ENCODE measurements at regions not wholly inside any gene's neighbourhood (a gene's known extent, or its start where the extent isn't known, plus 50 kb on each side); places are given as distances from the start of the nearest gene placed in this dataset.

GRCh38 chr11:76298255-76298654 lies 82.7 kb downstream of the THAP12 start:
- DNase-seq (ENCODE audit: low read depth), result no peak

GRCh38 chr11:76296731-76297542 lies 84.0 kb downstream of the THAP12 start:
- no peak for DNase-seq (ENCODE audit: low read depth)

- no peak for DNase-seq (ENCODE audit: low read depth)
These were observed 86.9 kb upstream of the WNT11 start for GRCh38 chr11:76293189-76293631.

GRCh38 chr11:76292583-76293188 lies 86.4 kb upstream of the WNT11 start:
- DNase-seq (ENCODE audit: low read depth), result no peak

- DNase-seq (ENCODE audit: low read depth), result no peak
These were observed 85.5 kb upstream of the WNT11 start for GRCh38 chr11:76291576-76292526.

GRCh38 chr11:76288166-76288980 lies 82.1 kb upstream of the WNT11 start:
- no peak for DNase-seq (ENCODE audit: low read depth)

GRCh38 chr11:76287227-76287626 lies 80.9 kb upstream of the WNT11 start:
- DNase-seq (ENCODE audit: low read depth), result no peak

GRCh38 chr11:76285397-76286104 lies 79.2 kb upstream of the WNT11 start:
- no peak for DNase-seq (ENCODE audit: low read depth)

- no peak for DNase-seq (ENCODE audit: low read depth)
These were observed 77.9 kb upstream of the WNT11 start for GRCh38 chr11:76284161-76284560.

- DNase-seq (ENCODE audit: low read depth), result no peak
These were observed 76.7 kb upstream of the WNT11 start for GRCh38 chr11:76282811-76283595.

GRCh38 chr11:76282172-76282571 lies 75.9 kb upstream of the WNT11 start:
- no peak for DNase-seq (ENCODE audit: low read depth)

- DNase-seq (ENCODE audit: low read depth), result no peak
These were observed 75.2 kb upstream of the WNT11 start for GRCh38 chr11:76281558-76281906.

- DNase-seq (ENCODE audit: low read depth), result no peak
These were observed 74.7 kb upstream of the WNT11 start for GRCh38 chr11:76280882-76281557.

GRCh38 chr11:76280151-76280881 lies 74.0 kb upstream of the WNT11 start:
- no peak for DNase-seq (ENCODE audit: low read depth)

- no peak for DNase-seq (ENCODE audit: low read depth)
These were observed 73.3 kb upstream of the WNT11 start for GRCh38 chr11:76279646-76280045.

- DNase-seq (ENCODE audit: low read depth), result no peak
These were observed 72.7 kb upstream of the WNT11 start for GRCh38 chr11:76279038-76279437.

GRCh38 chr11:76278526-76278925 lies 72.2 kb upstream of the WNT11 start:
- no peak for DNase-seq (ENCODE audit: low read depth)

- no peak for DNase-seq (ENCODE audit: low read depth)
These were observed 71.2 kb upstream of the WNT11 start for GRCh38 chr11:76277298-76278175.

All from HS-27A (cell line).